ENCODE measurements at regions not wholly inside any gene's neighbourhood (a gene's known extent, or its start where the extent isn't known, plus 50 kb on each side); places are given as distances from the start of the nearest gene placed in this dataset.

GRCh38 chr7:42650171-42650570 is 261.7 kb downstream of the C7orf25 start:
- no CpG with 5 or more reads among the region's 6 CpGs for WGBS (ENCODE audit: extremely low coverage, insufficient read length, low lambda C conversion rate)
- H4K91ac ChIP-seq (ENCODE audit: insufficient read length, low read depth, low read length): no peak overlapping the region
- no peak for DNase-seq

More at GRCh38 chr7:42650171-42650570, 261.7 kb downstream of the C7orf25 start:
- no peak overlapping the region for H4K8ac ChIP-seq (replicated peaks; ENCODE audit: insufficient read length, low read depth, low read length)
- no peaks in the 10 kb centered on the region for H3K79me2 ChIP-seq (ENCODE audit: insufficient read depth, low read length)
- no peaks in the 10 kb centered on the region for H3K27me3 ChIP-seq (ENCODE audit: insufficient read depth, low read length)
- peaks cover 0 to 6% (median 0%) of the 10 kb centered on the region in 3 experiments; a peak in 1 of 7 replicates for H3K36me3 Mint-ChIP-seq (ENCODE audit: insufficient read depth in 1 of 3, low read depth in 3 of 3)
- no peak overlapping the region for H2AK5ac ChIP-seq (ENCODE audit: insufficient read length, low read length)
- H3K9ac ChIP-seq (ENCODE audit: extremely low read depth, insufficient read length, low read length): no peak overlapping the region
- no peak overlapping the region for H2BK5ac ChIP-seq (ENCODE audit: insufficient read length, low read length)
- H3K14ac ChIP-seq (ENCODE audit: insufficient read depth, low read length): no peak overlapping the region
- no peaks in the 10 kb centered on the region for H3K4me1 ChIP-seq (ENCODE audit: insufficient read depth, low read length)
- H3K27me3 Mint-ChIP-seq (ENCODE audit: low read depth): no peaks in the 10 kb centered on the region
- H2BK12ac ChIP-seq (ENCODE audit: insufficient read length, low read depth, low read length): no peak overlapping the region
- no peak overlapping the region for H3K56ac ChIP-seq (ENCODE audit: insufficient read length, low read depth, low read length)
- no peak overlapping the region for H3T11ph ChIP-seq (ENCODE audit: low read length)
- H3K27ac ChIP-seq (ENCODE audit: insufficient read length, low read depth, low read length): no peak overlapping the region
- H3K9me3 Mint-ChIP-seq: peaks cover 1 to 5% of the 10 kb centered on the region in 2 experiments; a peak in 3 of 5 replicates
- no peak overlapping the region for H3K4ac ChIP-seq (ENCODE audit: low read depth, low read length)
- no peak overlapping the region for H3K18ac ChIP-seq (ENCODE audit: insufficient read length, low read depth, low read length)
- H2BK20ac ChIP-seq (ENCODE audit: low read depth, low read length, poor library complexity, severe bottlenecking): no peak overlapping the region
- H3K4me2 ChIP-seq (ENCODE audit: insufficient read depth, insufficient read length, low read length): no peak overlapping the region
- no peaks in the 10 kb centered on the region for H3K23me2 ChIP-seq (ENCODE audit: insufficient read length, low read depth, low read length, poor library complexity, severe bottlenecking)
- TF ChIP-seq CTCF (conservative IDR thresholded peaks at IDR 0.05): no peak
- no peaks in the 10 kb centered on the region for H3K79me1 ChIP-seq (ENCODE audit: insufficient read depth, low read depth, low read length, poor library complexity, severe bottlenecking)
- no peak overlapping the region for H2BK15ac ChIP-seq (ENCODE audit: low read depth, low read length)
- peaks cover 0 to 3% of the 10 kb centered on the region in 2 experiments; a peak in 1 of 4 replicates for H3K4me1 Mint-ChIP-seq
- no peak overlapping the region for H4K5ac ChIP-seq (ENCODE audit: insufficient read length, low read depth, low read length)
- no peak overlapping the region for H3K23ac ChIP-seq (ENCODE audit: insufficient read length, low read depth, low read length)
- H3K4me3 Mint-ChIP-seq: no peak overlapping the region
- H3K9me3 ChIP-seq (ENCODE audit: control insufficient read depth, low read depth, low read length): no peaks in the 10 kb centered on the region
- H4K20me1 ChIP-seq (ENCODE audit: control insufficient read depth, insufficient read depth, insufficient read length): no peaks in the 10 kb centered on the region
- H2AFZ ChIP-seq (ENCODE audit: low read length): no peak overlapping the region
- no peak overlapping the region for H2BK120ac ChIP-seq (ENCODE audit: low read depth, low read length, poor library complexity, severe bottlenecking)
- no peak overlapping the region for H3K27ac Mint-ChIP-seq
